AG04449 (cell line): ENCODE measurements at regions not wholly inside any gene's neighbourhood (a gene's known extent, or its start where the extent isn't known, plus 50 kb on each side); places are given as distances from the start of the nearest gene placed in this dataset.
A peak's percentile ranks its signal among the peaks of the same experiment; 100 is the strongest.

Experiments
- CTCF ChIA-PET: fragments of 350-600 bp; formaldehyde crosslinking; extraction: SDS; loops from one replicate; lab custom pipeline; 2021; ENCODE audit warnings: antibody characterized with exemption; lab: Yijun Ruan, JAX
- POLR2A ChIA-PET: fragments of 400-600, 350-600 bp; formaldehyde crosslinking; extraction: SDS; loops from one replicate; lab custom pipeline; 2020; ENCODE audit warnings: antibody characterized with exemption, inconsistent platforms; lab: Yijun Ruan, JAX
- DNase-seq: peaks from one replicate; pipeline ENCODE4 v3.0.0-alpha.2; 2010; ENCODE audit warnings: low read depth, low spot score
- H3K4me3 ChIP-seq: 2 replicates; pipeline ENCODE4 v1.5.1; 2011; ENCODE audit warnings: low read depth, mild to moderate bottlenecking, control low read depth, low read length
- TF ChIP-seq, protein P1 (sequence below): IDR thresholded peaks from one replicate; pipeline ENCODE4 v1.5.1; 2011; ENCODE audit warnings: mild to moderate bottlenecking, moderate library complexity, low read length, control low read depth, inconsistent platforms; ENCODE audit not compliant: insufficient read depth; ENCODE audit errors: missing control alignments

DNA sequence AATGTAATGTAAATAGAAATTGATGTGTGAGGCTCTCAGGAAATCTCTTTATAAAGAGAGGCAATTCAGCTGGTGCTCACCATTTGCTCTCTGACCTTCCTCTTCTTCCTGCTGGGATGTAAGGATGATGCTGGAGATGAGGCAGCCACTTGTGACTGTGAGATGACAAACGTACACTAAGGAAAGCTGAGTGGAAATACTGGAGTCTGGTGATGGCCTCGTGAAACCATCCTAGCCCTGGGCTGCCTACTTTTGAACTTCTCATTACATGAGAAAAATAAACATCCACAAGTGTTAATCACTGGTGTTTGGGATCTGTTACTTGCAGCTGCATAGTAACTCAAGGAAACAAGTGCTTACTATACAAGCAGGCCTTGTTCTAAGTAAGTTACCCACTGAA lies 114.9 kb upstream of the NHSL1 start:
- no peak for DNase-seq
- POLR2A ChIA-PET: no interaction called here
- CTCF ChIA-PET: interaction anchor here (1.4 kb wide), 1 partner anchor 25 kb away, joined by 4 read pairs; no protein-coding TSS in a partner anchor
- TF ChIP-seq, protein P1, sequence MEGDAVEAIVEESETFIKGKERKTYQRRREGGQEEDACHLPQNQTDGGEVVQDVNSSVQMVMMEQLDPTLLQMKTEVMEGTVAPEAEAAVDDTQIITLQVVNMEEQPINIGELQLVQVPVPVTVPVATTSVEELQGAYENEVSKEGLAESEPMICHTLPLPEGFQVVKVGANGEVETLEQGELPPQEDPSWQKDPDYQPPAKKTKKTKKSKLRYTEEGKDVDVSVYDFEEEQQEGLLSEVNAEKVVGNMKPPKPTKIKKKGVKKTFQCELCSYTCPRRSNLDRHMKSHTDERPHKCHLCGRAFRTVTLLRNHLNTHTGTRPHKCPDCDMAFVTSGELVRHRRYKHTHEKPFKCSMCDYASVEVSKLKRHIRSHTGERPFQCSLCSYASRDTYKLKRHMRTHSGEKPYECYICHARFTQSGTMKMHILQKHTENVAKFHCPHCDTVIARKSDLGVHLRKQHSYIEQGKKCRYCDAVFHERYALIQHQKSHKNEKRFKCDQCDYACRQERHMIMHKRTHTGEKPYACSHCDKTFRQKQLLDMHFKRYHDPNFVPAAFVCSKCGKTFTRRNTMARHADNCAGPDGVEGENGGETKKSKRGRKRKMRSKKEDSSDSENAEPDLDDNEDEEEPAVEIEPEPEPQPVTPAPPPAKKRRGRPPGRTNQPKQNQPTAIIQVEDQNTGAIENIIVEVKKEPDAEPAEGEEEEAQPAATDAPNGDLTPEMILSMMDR: no peak
- H3K4me3 ChIP-seq: no peak overlapping the region

- TF ChIP-seq, protein P1: no peak
- ChIA-PET POLR2A (no interaction called here), CTCF (interaction anchor here (0.8 to 1.6 kb wide), 5 partner anchors 12 to 148 kb away, joined by 3 to 4 read pairs (median 4); no protein-coding TSS in a partner anchor)
- no peak overlapping the region for H3K4me3 ChIP-seq
- peak; percentile 3 for DNase-seq
Measured at GRCh38 chr6:138618168-138618567, 118.9 kb upstream of the NHSL1 start.

GRCh38 chr6:138620630-138621029 lies 121.3 kb upstream of the NHSL1 start:
- CTCF ChIA-PET: interaction anchor here (1.3 to 1.4 kb wide), 2 partner anchors 14 to 30 kb away, joined by 3 to 4 read pairs; no protein-coding TSS in a partner anchor
- no peak for DNase-seq
- POLR2A ChIA-PET: no interaction called here
- H3K4me3 ChIP-seq: no peak overlapping the region
- TF ChIP-seq, protein P1: no peak

DNA sequence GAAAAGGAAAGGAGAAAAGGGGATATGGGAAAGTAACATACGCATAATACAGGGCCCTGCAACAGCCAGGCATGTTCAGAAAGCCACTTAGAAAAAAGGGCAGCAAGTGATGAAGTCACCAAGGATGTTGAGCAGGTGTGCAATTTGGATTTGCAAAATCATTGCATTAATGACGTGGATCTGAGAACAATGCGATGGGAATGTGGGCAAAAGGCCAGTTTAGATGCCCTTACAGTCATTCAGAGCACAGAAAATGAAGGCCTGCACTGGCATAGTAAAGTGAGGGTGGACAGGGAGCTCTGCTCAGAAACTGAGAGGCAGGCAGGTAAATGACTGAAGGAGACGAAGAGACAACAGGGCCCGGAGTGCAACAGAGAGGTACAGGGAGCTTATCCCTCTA lies 123.7 kb upstream of the NHSL1 start:
- ChIA-PET POLR2A (no interaction called here), CTCF (no interaction called here)
- no peak for DNase-seq
- TF ChIP-seq, protein P1: no peak
- H3K4me3 ChIP-seq: no peak overlapping the region

DNA sequence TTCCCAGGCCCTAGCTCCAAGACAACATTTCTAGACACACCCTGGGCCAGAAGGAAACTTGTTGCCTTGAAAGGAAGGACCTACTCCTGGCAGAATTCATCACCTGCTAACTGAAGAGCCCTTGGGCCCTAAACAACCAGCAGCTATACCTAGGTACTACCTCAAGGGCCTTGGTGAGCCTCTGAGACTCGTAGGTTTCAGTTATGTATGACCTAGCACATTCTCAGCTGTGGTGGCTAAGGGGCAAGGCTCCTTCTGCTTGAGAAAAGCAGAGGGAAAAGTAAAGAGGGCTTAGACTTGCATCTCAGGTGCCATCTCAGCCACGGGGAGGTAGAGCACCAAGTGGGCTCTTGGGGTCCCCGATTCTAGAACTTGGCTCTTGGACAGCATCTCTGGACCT lies 132.3 kb upstream of the NHSL1 start:
- CTCF ChIA-PET: interaction anchor here (2.1 kb wide), 1 partner anchor 134 kb away, joined by 4 read pairs; no protein-coding TSS in a partner anchor
- no peak overlapping the region for H3K4me3 ChIP-seq
- POLR2A ChIA-PET: interaction anchor here (0.6 kb wide), 1 partner anchor 30 kb away, joined by 3 read pairs; no protein-coding TSS in a partner anchor

DNA sequence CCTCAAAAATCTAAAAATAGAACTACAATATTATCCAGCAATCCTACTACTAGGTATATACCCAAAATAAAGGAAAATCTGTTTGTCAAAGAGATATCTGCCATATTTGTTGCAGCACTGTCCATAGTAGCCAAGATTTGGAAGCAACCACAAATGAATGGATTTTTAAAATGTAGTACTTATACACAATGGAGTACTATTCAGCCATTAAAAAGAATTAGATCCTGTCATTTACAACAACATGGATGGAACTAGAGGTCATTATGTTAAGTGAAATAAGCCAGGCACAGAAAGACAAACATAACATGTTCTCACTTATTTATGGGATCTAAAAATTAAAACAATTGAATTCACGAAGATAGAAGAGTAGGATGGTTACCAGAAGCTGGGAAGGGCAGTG lies 135.7 kb upstream of the CCDC28A start:
- ChIA-PET POLR2A (no interaction called here), CTCF (interaction anchor here (0.8 to 1.6 kb wide), 4 partner anchors 10 to 128 kb away, joined by 3 to 5 read pairs (median 4); no protein-coding TSS in a partner anchor)
- DNase-seq: no peak
- TF ChIP-seq, protein P1: no peak
- H3K4me3 ChIP-seq: no peak overlapping the region

More for the DNA sequence above, 132.3 kb upstream of the NHSL1 start:
- no peak for DNase-seq
- TF ChIP-seq, protein P1: no peak
